H9 (cell line): ENCODE measurements at regions not wholly inside any gene's neighbourhood (a gene's known extent, or its start where the extent isn't known, plus 50 kb on each side); places are given as distances from the start of the nearest gene placed in this dataset.

Experiments
- DNase-seq: peaks from one replicate; pipeline ENCODE4 v3.0.0-alpha.2; 2017
- H2AFZ ChIP-seq: one replicate; pipeline ENCODE4 v1.6.1; 2013; ENCODE audit warnings: mild to moderate bottlenecking, low read length, control low read depth, moderate library complexity
- H2AK5ac ChIP-seq: 2 replicates; pipeline ENCODE4 v1.6.1; 2013; ENCODE audit warnings: low read length, control low read depth, mixed read lengths; ENCODE audit not compliant: insufficient read length
- H2BK120ac ChIP-seq: one replicate; pipeline ENCODE4 v1.6.1; 2013; ENCODE audit warnings: low read depth, mild to moderate bottlenecking, low read length, control low read depth, inconsistent platforms; ENCODE audit not compliant: poor library complexity, severe bottlenecking
- H2BK12ac ChIP-seq: 2 replicates; pipeline ENCODE4 v1.6.1; 2013; ENCODE audit warnings: low read length, control low read depth, mixed read lengths, low read depth; ENCODE audit not compliant: insufficient read length
- H2BK15ac ChIP-seq: 2 replicates; pipeline ENCODE4 v1.6.1; 2013; ENCODE audit warnings: low read depth, low read length, control low read depth
- H2BK20ac ChIP-seq: one replicate; pipeline ENCODE4 v1.6.1; 2013; ENCODE audit warnings: low read depth, mild to moderate bottlenecking, low read length, control low read depth, inconsistent platforms; ENCODE audit not compliant: poor library complexity, severe bottlenecking
- H2BK5ac ChIP-seq: 2 replicates; pipeline ENCODE4 v1.6.1; 2013; ENCODE audit warnings: low read length, control low read depth, mixed read lengths; ENCODE audit not compliant: insufficient read length
- H3K14ac ChIP-seq: 2 replicates; pipeline ENCODE4 v1.6.1; 2013; ENCODE audit warnings: low read length, control low read depth; ENCODE audit not compliant: insufficient read depth
- H3K18ac ChIP-seq: 2 replicates; pipeline ENCODE4 v1.6.1; 2013; ENCODE audit warnings: low read depth, mild to moderate bottlenecking, mixed read lengths, low read length, control low read depth; ENCODE audit not compliant: insufficient read length
- H3K23ac ChIP-seq: 2 replicates; pipeline ENCODE4 v1.6.1; 2013; ENCODE audit warnings: low read length, control low read depth, mixed read lengths, low read depth; ENCODE audit not compliant: insufficient read length
- H3K23me2 ChIP-seq: 2 replicates; pipeline ENCODE4 v1.6.1; 2013; ENCODE audit warnings: low read depth, mild to moderate bottlenecking, mixed read lengths, low read length, control low read depth; ENCODE audit not compliant: insufficient read length, poor library complexity, severe bottlenecking
- H3K27ac ChIP-seq: 2 replicates; pipeline ENCODE4 v1.5.1; 2013; ENCODE audit warnings: low read length, control low read depth, mixed read lengths, low read depth; ENCODE audit not compliant: insufficient read length
- H3K27me3 ChIP-seq: 2 replicates; pipeline ENCODE4 v1.6.1; 2013; ENCODE audit warnings: low read length, control low read depth, inconsistent platforms; ENCODE audit not compliant: insufficient read depth
- H3K4ac ChIP-seq: 2 replicates; pipeline ENCODE4 v1.6.1; 2013; ENCODE audit warnings: low read depth, mild to moderate bottlenecking, control low read depth, inconsistent platforms, low read length, moderate library complexity
- H3K4me1 ChIP-seq: 2 replicates; pipeline ENCODE4 v1.6.1; 2013; ENCODE audit warnings: low read length, control low read depth, inconsistent platforms; ENCODE audit not compliant: insufficient read depth
- H3K4me2 ChIP-seq: 2 replicates; pipeline ENCODE4 v1.6.1; 2013; ENCODE audit warnings: low read length, control low read depth, mixed read lengths; ENCODE audit not compliant: insufficient read length, insufficient read depth
- H3K56ac ChIP-seq: 2 replicates; pipeline ENCODE4 v1.6.1; 2013; ENCODE audit warnings: low read depth, mild to moderate bottlenecking, mixed read lengths, low read length, control low read depth; ENCODE audit not compliant: insufficient read length
- H3K79me1 ChIP-seq: 2 replicates; pipeline ENCODE4 v1.6.1; 2013; ENCODE audit warnings: low read depth, mild to moderate bottlenecking, moderate library complexity, low read length, control low read depth, inconsistent platforms; ENCODE audit not compliant: insufficient read depth, poor library complexity, severe bottlenecking
- H3K79me2 ChIP-seq: 2 replicates; pipeline ENCODE4 v1.6.1; 2013; ENCODE audit warnings: low read length, control low read depth, inconsistent platforms; ENCODE audit not compliant: insufficient read depth
- H3K9ac ChIP-seq: 2 replicates; pipeline ENCODE4 v1.6.1; 2013; ENCODE audit warnings: low read length, control low read depth, mixed read lengths; ENCODE audit not compliant: insufficient read length; ENCODE audit errors: extremely low read depth
- H3K9me3 ChIP-seq: one replicate; pipeline ENCODE4 v1.6.1; 2013; ENCODE audit warnings: low read depth, low read length, inconsistent platforms; ENCODE audit not compliant: control insufficient read depth
- H3T11ph ChIP-seq: one replicate; pipeline ENCODE4 v1.6.1; 2013; ENCODE audit warnings: mild to moderate bottlenecking, low read length, control low read depth, inconsistent platforms
- H4K20me1 ChIP-seq: one replicate; pipeline ENCODE4 v1.6.1; 2013; ENCODE audit not compliant: control insufficient read depth, insufficient read length, insufficient read depth
- H4K5ac ChIP-seq: 2 replicates; pipeline ENCODE4 v1.6.1; 2013; ENCODE audit warnings: low read depth, mild to moderate bottlenecking, mixed read lengths, low read length, control low read depth; ENCODE audit not compliant: insufficient read length
- H4K8ac ChIP-seq: replicated peaks from 2 replicates; pipeline ENCODE4 v1.6.1; 2013; ENCODE audit warnings: low read length, control low read depth, mixed read lengths, low read depth; ENCODE audit not compliant: insufficient read length
- H4K91ac ChIP-seq: 2 replicates; pipeline ENCODE4 v1.6.1; 2013; ENCODE audit warnings: low read depth, mild to moderate bottlenecking, moderate library complexity, mixed read lengths, low read length, control low read depth; ENCODE audit not compliant: insufficient read length
- H3K27ac Mint-ChIP-seq, 3 experiments: 2 replicates in 2 of 3; 3 replicates in 1 of 3; pipeline ENCODE4 v1.8.0; 2020 to 2021; ENCODE audit warnings: mixed read lengths in 3 of 3, mild to moderate bottlenecking in 1 of 3, moderate library complexity in 1 of 3
- H3K27me3 Mint-ChIP-seq: 2 replicates; pipeline ENCODE4 v1.8.0; 2021; ENCODE audit warnings: low read depth, mild to moderate bottlenecking, moderate library complexity, mixed read lengths
- H3K36me3 Mint-ChIP-seq, 3 experiments: 2 replicates in 2 of 3; 3 replicates in 1 of 3; pipeline ENCODE4 v1.8.0; 2020 to 2021; ENCODE audit warnings: low read depth in 3 of 3, mixed read lengths in 3 of 3; ENCODE audit not compliant: insufficient read depth in 1 of 3
- H3K4me1 Mint-ChIP-seq, 2 experiments: 2 replicates each; pipeline ENCODE4 v1.8.0; 2020; ENCODE audit warnings: mixed read lengths in 2 of 2
- H3K4me3 Mint-ChIP-seq, 2 experiments: 2 replicates in 1 of 2; 3 replicates in 1 of 2; pipeline ENCODE4 v1.8.0; 2020 to 2021; ENCODE audit warnings: mild to moderate bottlenecking in 2 of 2, mixed read lengths in 2 of 2, moderate library complexity in 1 of 2
- H3K9me3 Mint-ChIP-seq, 2 experiments: 2 replicates in 1 of 2; 3 replicates in 1 of 2; pipeline ENCODE4 v1.8.0; 2020; ENCODE audit warnings: mild to moderate bottlenecking in 2 of 2, mixed read lengths in 2 of 2, moderate library complexity in 1 of 2
- WGBS: extraction: QIAGEN DNeasy Blood & Tissue Kit; methylation state at CpG from one replicate; pipeline ENCODE4 v1.1.7; 2013; ENCODE audit warnings: missing lambda C conversion rate, low lambda C conversion rate, mixed read lengths; ENCODE audit not compliant: insufficient read length; ENCODE audit errors: extremely low coverage; 5-methylcytosine and 5-hydroxymethylcytosine counted together
- TF ChIP-seq, protein P1 (sequence below): fragments of 200-600 bp; sonication (generic); conservative IDR thresholded peaks from 3 replicates; pipeline ENCODE4 v1.8.0; 2021; ENCODE audit warnings: antibody characterized with exemption, mild to moderate bottlenecking

DNA sequence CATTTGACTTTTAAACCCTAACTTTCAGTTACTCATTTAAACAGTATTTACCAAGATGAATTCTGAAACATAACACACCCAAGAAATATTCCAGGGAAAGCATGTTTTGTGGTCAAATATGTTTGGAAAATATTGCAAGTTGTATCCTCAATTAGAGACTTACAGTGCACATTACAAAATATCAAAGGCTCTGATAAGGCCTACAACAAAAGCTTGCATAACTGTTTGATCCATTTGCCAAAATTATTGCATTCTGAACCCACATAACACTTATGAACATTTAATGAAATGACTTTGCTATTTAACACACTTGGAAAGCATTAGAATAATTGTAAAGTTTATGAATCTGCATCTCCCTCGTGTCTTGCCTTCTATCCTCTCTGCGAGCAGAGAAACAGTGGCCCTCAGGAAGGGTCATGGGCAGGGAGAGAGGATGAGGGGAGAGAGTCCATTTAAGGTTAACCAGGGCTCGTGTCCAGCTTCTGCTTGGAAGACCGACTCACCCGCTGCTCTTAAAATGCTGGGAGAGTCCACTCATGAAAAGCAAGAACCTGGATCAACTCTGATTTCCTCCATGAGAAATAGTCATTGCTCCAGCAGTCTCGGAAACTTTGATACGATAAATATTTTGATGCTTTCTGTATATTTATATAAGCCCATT is 408.2 kb upstream of the ZMIZ1 start:
- Histone ChIP-seq H3K27me3 (no peaks in the 10 kb centered on the region), H3K9me3 (peaks cover 12% of the 10 kb centered on the region), H4K20me1 (no peaks in the 10 kb centered on the region), H2BK15ac (no peak overlapping the region), H2BK120ac (no peak overlapping the region), H3K4me2 (no peak overlapping the region), H4K91ac (no peak overlapping the region), H3K4me1 (no peaks in the 10 kb centered on the region), H2AK5ac (no peak overlapping the region), H4K8ac (no peak overlapping the region), H3K79me1 (no peaks in the 10 kb centered on the region), H3K56ac (no peak overlapping the region), H3K4ac (no peak overlapping the region), H3K14ac (no peak overlapping the region), H2BK12ac (no peak overlapping the region), H2BK20ac (no peak overlapping the region), H3T11ph (no peak overlapping the region), H3K18ac (no peak overlapping the region), H2BK5ac (no peak overlapping the region), H3K27ac (no peak overlapping the region), H3K9ac (no peak overlapping the region), H2AFZ (no peak overlapping the region), H3K23ac (no peak overlapping the region), H3K23me2 (no peaks in the 10 kb centered on the region), H4K5ac (no peak overlapping the region), H3K79me2 (no peaks in the 10 kb centered on the region)
- no peak overlapping the region for H3K4me3 Mint-ChIP-seq
- TF ChIP-seq, protein P1, sequence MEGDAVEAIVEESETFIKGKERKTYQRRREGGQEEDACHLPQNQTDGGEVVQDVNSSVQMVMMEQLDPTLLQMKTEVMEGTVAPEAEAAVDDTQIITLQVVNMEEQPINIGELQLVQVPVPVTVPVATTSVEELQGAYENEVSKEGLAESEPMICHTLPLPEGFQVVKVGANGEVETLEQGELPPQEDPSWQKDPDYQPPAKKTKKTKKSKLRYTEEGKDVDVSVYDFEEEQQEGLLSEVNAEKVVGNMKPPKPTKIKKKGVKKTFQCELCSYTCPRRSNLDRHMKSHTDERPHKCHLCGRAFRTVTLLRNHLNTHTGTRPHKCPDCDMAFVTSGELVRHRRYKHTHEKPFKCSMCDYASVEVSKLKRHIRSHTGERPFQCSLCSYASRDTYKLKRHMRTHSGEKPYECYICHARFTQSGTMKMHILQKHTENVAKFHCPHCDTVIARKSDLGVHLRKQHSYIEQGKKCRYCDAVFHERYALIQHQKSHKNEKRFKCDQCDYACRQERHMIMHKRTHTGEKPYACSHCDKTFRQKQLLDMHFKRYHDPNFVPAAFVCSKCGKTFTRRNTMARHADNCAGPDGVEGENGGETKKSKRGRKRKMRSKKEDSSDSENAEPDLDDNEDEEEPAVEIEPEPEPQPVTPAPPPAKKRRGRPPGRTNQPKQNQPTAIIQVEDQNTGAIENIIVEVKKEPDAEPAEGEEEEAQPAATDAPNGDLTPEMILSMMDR: no peak
- WGBS: no CpG with 5 or more reads among the region's 7 CpGs
- H3K27me3 Mint-ChIP-seq: no peaks in the 10 kb centered on the region; the same call in 1 of the 2 replicates
- DNase-seq: no peak
- no peak overlapping the region for H3K27ac Mint-ChIP-seq
- H3K9me3 Mint-ChIP-seq: peaks cover 21 to 24% of the 10 kb centered on the region in 2 experiments
- H3K36me3 Mint-ChIP-seq: peaks cover 4 to 13% (median 5%) of the 10 kb centered on the region in 3 experiments
- no peaks in the 10 kb centered on the region; a peak in 1 of 4 replicates for H3K4me1 Mint-ChIP-seq
